C4-2B (cell line): ENCODE measurements at regions not wholly inside any gene's neighbourhood (a gene's known extent, or its start where the extent isn't known, plus 50 kb on each side); places are given as distances from the start of the nearest gene placed in this dataset.

Experiments used
- H3K27ac ChIP-seq: fragments of 450-650 bp; 2 replicates; pipeline ENCODE4 v1.5.1; 2017
- ZFX ChIP-seq: fragments of 450-650 bp; IDR thresholded peaks from 2 replicates; pipeline ENCODE4 v1.6.1; 2017
- TF ChIP-seq, protein P1 (sequence below): fragments of 450-650 bp; conservative IDR thresholded peaks from 2 replicates; pipeline ENCODE4 v1.5.1; 2017; ENCODE audit warnings: mild to moderate bottlenecking

DNA sequence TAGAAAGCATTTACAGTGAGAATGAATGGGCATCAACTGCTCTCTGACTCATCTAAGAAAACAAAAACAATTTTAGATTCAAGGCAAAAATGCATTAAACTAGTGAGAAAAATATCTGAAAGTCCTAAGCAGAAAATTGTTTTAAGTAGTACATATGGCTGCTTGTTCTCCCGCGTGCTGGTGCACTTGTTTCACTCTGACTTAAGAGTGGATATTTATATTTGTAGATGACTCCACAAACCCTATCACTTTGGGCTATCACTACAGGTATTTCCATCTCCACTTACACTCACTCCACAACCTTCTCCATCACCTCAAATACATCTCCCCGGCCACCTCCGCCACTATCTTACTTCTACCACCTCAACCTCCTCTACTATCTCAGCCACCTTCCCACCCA is 253.9 kb upstream of the EGLN3 start:
- TF ChIP-seq, protein P1, sequence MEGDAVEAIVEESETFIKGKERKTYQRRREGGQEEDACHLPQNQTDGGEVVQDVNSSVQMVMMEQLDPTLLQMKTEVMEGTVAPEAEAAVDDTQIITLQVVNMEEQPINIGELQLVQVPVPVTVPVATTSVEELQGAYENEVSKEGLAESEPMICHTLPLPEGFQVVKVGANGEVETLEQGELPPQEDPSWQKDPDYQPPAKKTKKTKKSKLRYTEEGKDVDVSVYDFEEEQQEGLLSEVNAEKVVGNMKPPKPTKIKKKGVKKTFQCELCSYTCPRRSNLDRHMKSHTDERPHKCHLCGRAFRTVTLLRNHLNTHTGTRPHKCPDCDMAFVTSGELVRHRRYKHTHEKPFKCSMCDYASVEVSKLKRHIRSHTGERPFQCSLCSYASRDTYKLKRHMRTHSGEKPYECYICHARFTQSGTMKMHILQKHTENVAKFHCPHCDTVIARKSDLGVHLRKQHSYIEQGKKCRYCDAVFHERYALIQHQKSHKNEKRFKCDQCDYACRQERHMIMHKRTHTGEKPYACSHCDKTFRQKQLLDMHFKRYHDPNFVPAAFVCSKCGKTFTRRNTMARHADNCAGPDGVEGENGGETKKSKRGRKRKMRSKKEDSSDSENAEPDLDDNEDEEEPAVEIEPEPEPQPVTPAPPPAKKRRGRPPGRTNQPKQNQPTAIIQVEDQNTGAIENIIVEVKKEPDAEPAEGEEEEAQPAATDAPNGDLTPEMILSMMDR: no peak
- no peak for TF ChIP-seq ZFX
- no peak overlapping the region for H3K27ac ChIP-seq

DNA sequence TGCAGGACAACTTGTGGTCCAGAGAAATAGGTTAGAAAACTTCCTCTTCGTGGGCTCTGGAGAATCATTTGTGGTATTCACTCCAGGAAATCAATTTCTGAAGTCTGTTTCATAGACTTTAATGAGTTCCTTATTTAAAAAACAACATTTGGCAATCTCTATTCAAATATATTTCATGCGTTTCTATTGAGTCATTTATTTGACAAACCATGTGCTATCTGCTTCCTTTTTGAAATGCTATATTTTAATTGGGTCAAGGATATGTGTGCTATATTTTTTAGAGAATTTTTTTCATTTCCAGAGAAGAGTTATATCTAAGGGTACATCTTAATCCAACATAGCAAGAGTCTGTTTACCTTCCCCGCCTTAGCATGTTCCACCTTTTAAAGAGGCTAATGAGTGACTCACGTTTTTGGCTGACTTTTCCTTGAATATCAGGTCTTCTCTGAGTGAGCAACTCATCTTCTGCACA is 252.4 kb upstream of the EGLN3 start:
- peak overlapping the region; percentile 70; the same call in 1 of the 2 replicates for H3K27ac ChIP-seq
- TF ChIP-seq, protein P1: no peak
- TF ChIP-seq ZFX: no peak

DNA sequence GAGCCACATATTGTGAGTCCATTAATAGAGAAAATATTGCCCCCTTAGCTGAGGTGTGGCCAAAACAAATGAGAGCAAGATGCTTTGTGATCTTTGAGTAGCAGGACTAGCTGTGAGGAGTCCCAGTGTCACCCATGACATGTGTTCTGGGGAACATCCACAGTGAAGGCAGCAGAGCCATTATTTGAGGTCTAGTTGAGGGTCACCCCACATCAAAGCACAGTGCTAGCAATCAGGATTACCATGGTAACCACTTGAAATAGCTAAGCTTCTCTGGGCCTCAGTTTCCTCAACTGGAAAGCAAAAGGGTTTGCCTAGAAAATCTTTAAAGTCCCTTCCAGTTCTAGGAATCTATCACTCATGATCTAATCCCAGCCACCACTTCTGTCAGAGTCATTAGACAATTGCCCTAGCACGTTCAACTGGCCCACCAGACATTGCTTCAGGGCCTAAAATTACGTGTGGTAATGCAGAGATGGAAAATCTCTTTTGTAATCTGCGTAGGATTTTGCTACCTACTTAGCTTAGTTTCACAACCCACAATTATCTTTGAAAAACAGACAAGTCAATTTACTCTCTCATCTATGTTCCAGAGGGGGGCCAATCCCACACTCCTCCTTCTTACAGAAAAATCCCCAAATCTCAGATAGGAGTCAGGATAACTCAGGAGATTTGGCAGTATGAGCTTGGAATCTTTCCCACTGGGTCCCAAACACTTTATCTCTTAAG is 251.2 kb upstream of the EGLN3 start:
- no peak for TF ChIP-seq ZFX
- TF ChIP-seq, protein P1: no peak
- peak overlapping the region; percentile 41; the same call in 1 of the 2 replicates for H3K27ac ChIP-seq

DNA sequence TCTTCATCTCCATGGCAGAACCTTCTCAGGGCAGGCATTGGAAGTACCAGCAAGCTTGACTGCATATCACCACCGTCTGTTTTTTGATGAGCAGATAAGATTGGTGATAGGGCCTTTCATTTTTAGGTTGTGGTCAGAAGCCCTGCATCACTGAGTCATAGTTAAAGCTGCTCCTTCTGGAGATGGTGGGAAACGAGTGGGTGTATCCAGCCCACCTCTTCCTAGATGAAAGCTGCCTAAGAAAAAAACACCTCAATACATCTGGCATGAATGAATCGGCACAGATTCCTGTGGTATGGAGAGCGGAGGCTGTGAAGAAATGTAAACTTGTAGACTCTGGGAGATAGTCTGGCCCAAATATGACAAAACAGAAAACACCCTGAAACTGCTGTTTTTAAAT is 248.7 kb upstream of the EGLN3 start:
- no peak overlapping the region for H3K27ac ChIP-seq
- TF ChIP-seq ZFX: no peak
- TF ChIP-seq, protein P1: no peak

DNA sequence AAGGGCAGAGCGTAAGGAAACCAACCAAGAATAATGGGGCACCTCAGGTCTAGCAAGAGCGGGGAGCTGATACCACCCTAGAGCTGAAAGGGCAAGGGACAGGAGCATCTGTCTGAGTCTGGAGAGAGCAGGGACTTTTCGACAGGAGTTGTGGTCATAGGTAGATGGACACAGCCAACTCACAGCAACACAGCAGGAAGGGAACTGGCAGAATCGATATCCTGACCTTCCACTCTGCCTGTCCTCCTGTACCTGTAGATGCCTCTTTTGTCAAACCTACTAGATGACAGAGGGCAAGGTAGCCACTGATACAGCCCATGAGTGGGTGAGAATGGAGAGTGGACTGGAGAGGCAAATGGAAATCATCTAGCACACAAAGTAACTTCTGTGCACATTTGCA is 247.2 kb upstream of the EGLN3 start:
- H3K27ac ChIP-seq: no peak overlapping the region
- TF ChIP-seq, protein P1: no peak
- TF ChIP-seq ZFX: no peak

DNA sequence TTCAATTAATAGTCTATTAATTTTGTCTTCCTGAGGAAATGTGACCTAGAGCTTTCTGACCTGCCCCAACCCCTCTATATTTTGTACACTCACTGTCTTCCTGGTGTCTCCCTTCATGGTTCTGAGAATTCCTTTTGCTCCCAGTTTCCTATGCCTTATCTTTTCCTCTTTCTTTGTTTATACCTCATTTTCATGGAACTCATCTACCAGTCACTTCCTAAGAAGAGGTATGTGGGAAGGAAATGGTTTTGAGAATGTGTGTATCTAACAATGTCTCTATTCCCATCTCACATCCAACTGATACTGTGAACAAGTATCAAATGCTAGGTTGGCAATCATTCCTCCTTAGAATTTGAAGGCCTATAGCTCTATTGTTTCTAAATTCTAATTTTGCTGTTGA is 245.1 kb upstream of the EGLN3 start:
- no peak overlapping the region for H3K27ac ChIP-seq
- TF ChIP-seq, protein P1: no peak
- TF ChIP-seq ZFX: no peak

DNA sequence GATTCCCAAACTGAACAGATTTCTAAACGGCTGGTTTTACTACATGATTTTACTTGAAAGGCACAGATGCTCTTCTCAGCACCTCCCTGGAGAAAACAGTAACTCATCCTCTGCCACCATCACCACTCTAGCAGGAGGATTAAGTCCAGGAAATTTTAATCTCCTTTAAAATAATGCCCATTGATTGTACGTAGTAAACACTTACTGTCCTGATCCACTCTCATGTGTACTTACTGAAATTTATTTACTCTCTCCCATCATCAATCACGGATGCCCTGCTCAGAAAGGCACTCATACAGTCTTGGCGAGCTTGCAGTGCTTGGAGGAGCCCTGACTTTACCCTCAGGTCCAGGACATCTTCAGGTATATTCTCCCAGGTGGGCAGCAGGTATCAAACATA is 239.8 kb upstream of the EGLN3 start:
- TF ChIP-seq ZFX: no peak
- TF ChIP-seq, protein P1: no peak
- H3K27ac ChIP-seq: no peak overlapping the region
